ENCODE measurements at regions not wholly inside any gene's neighbourhood (a gene's known extent, or its start where the extent isn't known, plus 50 kb on each side); places are given as distances from the start of the nearest gene placed in this dataset.

GRCh38 chr7:41006306-41006995 is 696.4 kb downstream of the INHBA start (continued):
- TF ChIP-seq, protein P1, sequence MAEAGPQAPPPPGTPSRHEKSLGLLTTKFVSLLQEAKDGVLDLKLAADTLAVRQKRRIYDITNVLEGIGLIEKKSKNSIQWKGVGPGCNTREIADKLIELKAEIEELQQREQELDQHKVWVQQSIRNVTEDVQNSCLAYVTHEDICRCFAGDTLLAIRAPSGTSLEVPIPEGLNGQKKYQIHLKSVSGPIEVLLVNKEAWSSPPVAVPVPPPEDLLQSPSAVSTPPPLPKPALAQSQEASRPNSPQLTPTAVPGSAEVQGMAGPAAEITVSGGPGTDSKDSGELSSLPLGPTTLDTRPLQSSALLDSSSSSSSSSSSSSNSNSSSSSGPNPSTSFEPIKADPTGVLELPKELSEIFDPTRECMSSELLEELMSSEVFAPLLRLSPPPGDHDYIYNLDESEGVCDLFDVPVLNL (IDR thresholded peaks at IDR 0.05; ENCODE audit: low read depth, low read length) = no peak
- TF ChIP-seq POLR2AphosphoS5 (IDR thresholded peaks at IDR 0.05; ENCODE audit: low read length) = no peak

DNA sequence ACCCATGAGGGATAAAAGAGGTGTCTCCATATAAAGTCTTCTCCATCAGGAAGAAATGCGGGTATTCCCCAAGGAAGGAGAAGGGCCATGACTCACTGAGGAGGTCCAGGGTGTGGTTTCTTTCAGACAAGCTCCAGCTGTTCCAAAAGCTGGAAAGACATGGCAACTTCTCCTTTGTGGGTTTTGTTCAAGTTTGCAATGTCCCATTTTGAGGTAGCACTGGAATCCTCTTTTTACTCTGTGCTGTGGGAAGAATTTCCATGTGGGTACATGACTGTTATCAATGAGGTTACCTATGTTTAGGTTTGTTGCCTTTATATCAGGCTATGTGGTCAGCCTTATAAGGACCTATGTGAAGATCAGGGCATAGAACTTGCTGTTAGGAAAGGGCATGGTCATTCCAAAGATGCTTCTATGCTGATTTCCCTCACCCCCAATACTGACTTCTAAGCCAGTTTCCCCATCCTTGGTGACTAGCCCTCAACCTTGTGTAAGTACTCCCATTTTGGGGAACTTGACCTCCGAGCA is 697.5 kb downstream of the INHBA start:
- intact Hi-C loops (cut with micrococcal nuclease; ENCODE audit: unreplicated experiment) = no loop called here
- H3K36me3 ChIP-seq (ENCODE audit: control insufficient read depth in 2 of 2, insufficient read depth in 2 of 2, low read length in 1 of 2) = no peaks in the 10 kb centered on the region
- DNase-seq (ENCODE audit: low read depth, low spot score) (no peak), FAIRE-seq (no peak), ATAC-seq (no peak)
- 34% methylated on average over 2 of the region's 2 CpGs for WGBS (ENCODE audit: insufficient coverage, insufficient replicate concordance, low lambda C conversion rate, missing lambda C conversion rate)
- H2AFZ ChIP-seq (ENCODE audit: control insufficient read depth, low read depth, low read length) = no peak overlapping the region
- H3K27me3 ChIP-seq (replicated peaks in 1 of 2; ENCODE audit: control insufficient read depth in 2 of 2, insufficient read depth in 2 of 2, low read length in 1 of 2) = no peaks in the 10 kb centered on the region; a peak in 1 of 4 replicates
- CTCF ChIA-PET = interaction anchor here (3.2 to 3.9 kb wide), 2 partner anchors 11 to 700 kb away, joined by 18 to 36 read pairs; no protein-coding TSS in a partner anchor
- H3K79me2 ChIP-seq (ENCODE audit: control insufficient read depth, insufficient read depth, low read length) = no peaks in the 10 kb centered on the region
- in situ Hi-C loops (cut with MboI) = loop anchor here (10.0 kb wide), 1 partner anchor 689 kb away; no protein-coding TSS in a partner anchor
- no peaks in the 10 kb centered on the region for H4K20me1 ChIP-seq (ENCODE audit: control insufficient read depth, insufficient read depth)
- no peak overlapping the region for H3K4me2 ChIP-seq (ENCODE audit: control insufficient read depth, insufficient read depth)
- no peaks in the 10 kb centered on the region for H3K4me1 ChIP-seq (ENCODE audit: control insufficient read depth, insufficient read depth, low read length)
- TF ChIP-seq ZBED1 (IDR thresholded peaks at IDR 0.05; ENCODE audit: borderline replicate concordance) = no peak
- POLR2A ChIA-PET = no interaction called here
- RAD21 ChIA-PET (ENCODE audit: unreplicated experiment) = no interaction called here
- no peak overlapping the region for H3K9ac ChIP-seq (ENCODE audit: control insufficient read depth, insufficient read depth, low read length)
- no peak overlapping the region for H3K4me3 ChIP-seq
- no TSS peak for BruUV-seq (replicated peaks)
- H3K27ac ChIP-seq (ENCODE audit: control insufficient read depth, insufficient read depth) = no peak overlapping the region
- H3K9me3 ChIP-seq (replicated peaks; ENCODE audit: control insufficient read depth, insufficient read depth, low read length) = no peaks in the 10 kb centered on the region
- SMC1A ChIA-PET (ENCODE audit: uncharacterized antibody, unreplicated experiment) = interaction anchor here (0.6 to 1.5 kb wide), 6 partner anchors 11 to 700 kb away, joined by 3 read pairs; no protein-coding TSS in a partner anchor

Measured in GM12878 (cell line).